ENCODE measurements at regions not wholly inside any gene's neighbourhood (a gene's known extent, or its start where the extent isn't known, plus 50 kb on each side); places are given as distances from the start of the nearest gene placed in this dataset.

DNA sequence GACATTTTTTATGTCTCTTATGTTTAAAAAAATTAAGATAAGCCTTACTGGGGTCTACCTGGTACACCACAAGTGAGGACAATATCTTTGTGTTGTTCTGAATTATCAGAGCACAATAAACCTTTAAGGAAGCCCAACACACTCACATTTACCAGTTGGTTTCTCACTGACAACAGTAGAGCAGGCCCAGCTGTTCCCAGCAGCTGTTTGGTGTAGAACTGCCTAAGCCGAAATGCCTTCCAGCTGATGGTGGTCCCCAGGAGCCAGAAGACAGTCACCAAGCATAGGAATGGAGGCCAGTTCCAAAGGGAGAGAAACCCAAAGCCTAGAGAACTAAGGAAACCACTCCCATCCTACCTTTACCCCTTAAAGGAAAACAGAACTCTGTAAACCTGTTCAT is 428.6 kb upstream of the CAMK1G start:
- TF ChIP-seq, protein P1, sequence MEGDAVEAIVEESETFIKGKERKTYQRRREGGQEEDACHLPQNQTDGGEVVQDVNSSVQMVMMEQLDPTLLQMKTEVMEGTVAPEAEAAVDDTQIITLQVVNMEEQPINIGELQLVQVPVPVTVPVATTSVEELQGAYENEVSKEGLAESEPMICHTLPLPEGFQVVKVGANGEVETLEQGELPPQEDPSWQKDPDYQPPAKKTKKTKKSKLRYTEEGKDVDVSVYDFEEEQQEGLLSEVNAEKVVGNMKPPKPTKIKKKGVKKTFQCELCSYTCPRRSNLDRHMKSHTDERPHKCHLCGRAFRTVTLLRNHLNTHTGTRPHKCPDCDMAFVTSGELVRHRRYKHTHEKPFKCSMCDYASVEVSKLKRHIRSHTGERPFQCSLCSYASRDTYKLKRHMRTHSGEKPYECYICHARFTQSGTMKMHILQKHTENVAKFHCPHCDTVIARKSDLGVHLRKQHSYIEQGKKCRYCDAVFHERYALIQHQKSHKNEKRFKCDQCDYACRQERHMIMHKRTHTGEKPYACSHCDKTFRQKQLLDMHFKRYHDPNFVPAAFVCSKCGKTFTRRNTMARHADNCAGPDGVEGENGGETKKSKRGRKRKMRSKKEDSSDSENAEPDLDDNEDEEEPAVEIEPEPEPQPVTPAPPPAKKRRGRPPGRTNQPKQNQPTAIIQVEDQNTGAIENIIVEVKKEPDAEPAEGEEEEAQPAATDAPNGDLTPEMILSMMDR (conservative IDR thresholded peaks at IDR 0.05; ENCODE audit: low read depth in 2 of 2) = no peak
- TF ChIP-seq CREB1 (CRISPR knock-in tag; IDR thresholded peaks at IDR 0.05; ENCODE audit: low read depth) (no peak), EZH2 (IDR thresholded peaks at IDR 0.05; ENCODE audit: low read depth, unreplicated experiment) (no peak), POLR2AphosphoS5 (IDR thresholded peaks at IDR 0.05; ENCODE audit: low read depth) (no peak), JUNB (IDR thresholded peaks at IDR 0.05; ENCODE audit: unreplicated experiment) (no peak), EZH2phosphoT487 (IDR thresholded peaks at IDR 0.05; ENCODE audit: unreplicated experiment) (no peak), NANOG (IDR thresholded peaks at IDR 0.05; ENCODE audit: borderline replicate concordance) (no peak), STAT1 (IDR thresholded peaks at IDR 0.05; ENCODE audit: unreplicated experiment) (no peak), ZNF114 (CRISPR knock-in tag; IDR thresholded peaks at IDR 0.05) (no peak)
- TF ChIP-seq, protein P2, sequence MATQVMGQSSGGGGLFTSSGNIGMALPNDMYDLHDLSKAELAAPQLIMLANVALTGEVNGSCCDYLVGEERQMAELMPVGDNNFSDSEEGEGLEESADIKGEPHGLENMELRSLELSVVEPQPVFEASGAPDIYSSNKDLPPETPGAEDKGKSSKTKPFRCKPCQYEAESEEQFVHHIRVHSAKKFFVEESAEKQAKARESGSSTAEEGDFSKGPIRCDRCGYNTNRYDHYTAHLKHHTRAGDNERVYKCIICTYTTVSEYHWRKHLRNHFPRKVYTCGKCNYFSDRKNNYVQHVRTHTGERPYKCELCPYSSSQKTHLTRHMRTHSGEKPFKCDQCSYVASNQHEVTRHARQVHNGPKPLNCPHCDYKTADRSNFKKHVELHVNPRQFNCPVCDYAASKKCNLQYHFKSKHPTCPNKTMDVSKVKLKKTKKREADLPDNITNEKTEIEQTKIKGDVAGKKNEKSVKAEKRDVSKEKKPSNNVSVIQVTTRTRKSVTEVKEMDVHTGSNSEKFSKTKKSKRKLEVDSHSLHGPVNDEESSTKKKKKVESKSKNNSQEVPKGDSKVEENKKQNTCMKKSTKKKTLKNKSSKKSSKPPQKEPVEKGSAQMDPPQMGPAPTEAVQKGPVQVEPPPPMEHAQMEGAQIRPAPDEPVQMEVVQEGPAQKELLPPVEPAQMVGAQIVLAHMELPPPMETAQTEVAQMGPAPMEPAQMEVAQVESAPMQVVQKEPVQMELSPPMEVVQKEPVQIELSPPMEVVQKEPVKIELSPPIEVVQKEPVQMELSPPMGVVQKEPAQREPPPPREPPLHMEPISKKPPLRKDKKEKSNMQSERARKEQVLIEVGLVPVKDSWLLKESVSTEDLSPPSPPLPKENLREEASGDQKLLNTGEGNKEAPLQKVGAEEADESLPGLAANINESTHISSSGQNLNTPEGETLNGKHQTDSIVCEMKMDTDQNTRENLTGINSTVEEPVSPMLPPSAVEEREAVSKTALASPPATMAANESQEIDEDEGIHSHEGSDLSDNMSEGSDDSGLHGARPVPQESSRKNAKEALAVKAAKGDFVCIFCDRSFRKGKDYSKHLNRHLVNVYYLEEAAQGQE (IDR thresholded peaks at IDR 0.05; ENCODE audit: unreplicated experiment) = no peak

Data from GM23338 (cell line).